Nephron (organoid): ENCODE measurements at regions not wholly inside any gene's neighbourhood (a gene's known extent, or its start where the extent isn't known, plus 50 kb on each side); places are given as distances from the start of the nearest gene placed in this dataset.

Experiments used
- H3K27ac Mint-ChIP-seq, 3 experiments: 2 replicates each; pipeline ENCODE4 v1.8.0; 2020; ENCODE audit warnings: mixed read lengths in 3 of 3, mild to moderate bottlenecking in 2 of 3, moderate library complexity in 1 of 3
- H3K27me3 Mint-ChIP-seq: 2 replicates; pipeline ENCODE4 v1.8.0; 2021; ENCODE audit warnings: low read depth, mild to moderate bottlenecking, moderate library complexity, mixed read lengths
- H3K36me3 Mint-ChIP-seq: 2 replicates; pipeline ENCODE4 v1.8.0; 2020; ENCODE audit warnings: low read depth, mixed read lengths
- H3K4me1 Mint-ChIP-seq: 2 replicates; pipeline ENCODE4 v1.8.0; 2020; ENCODE audit warnings: mixed read lengths
- H3K4me3 Mint-ChIP-seq, 3 experiments: 2 replicates each; pipeline ENCODE4 v1.8.0; 2020; ENCODE audit warnings: mild to moderate bottlenecking in 3 of 3, mixed read lengths in 3 of 3, moderate library complexity in 2 of 3
- H3K9me3 Mint-ChIP-seq: 2 replicates; pipeline ENCODE4 v1.8.0; 2020; ENCODE audit warnings: mixed read lengths
- CTCF ChIP-seq, 3 experiments: fragments of 200-600 bp; sonication (generic); IDR thresholded peaks; one replicate each; pipeline ENCODE4 v1.5.0; 2021; ENCODE audit warnings: antibody characterized with exemption in 3 of 3; ENCODE audit not compliant: unreplicated experiment in 3 of 3

GRCh38 chr15:97561529-97561928, 399.0 kb upstream of the ARRDC4 start:
- Mint-ChIP-seq H3K36me3 (no peaks in the 10 kb centered on the region), H3K27ac (peak overlapping the region in 1 of 3 experiments; percentile 63), H3K4me3 (no peak overlapping the region), H3K27me3 (no peaks in the 10 kb centered on the region), H3K9me3 (peaks cover 4% of the 10 kb centered on the region), H3K4me1 (no peaks in the 10 kb centered on the region)
- no peak for TF ChIP-seq CTCF (IDR thresholded peaks at IDR 0.05; ENCODE audit: unreplicated experiment in 3 of 3)

- Mint-ChIP-seq H3K9me3 (peaks cover 4% of the 10 kb centered on the region), H3K36me3 (no peaks in the 10 kb centered on the region), H3K4me3 (no peak overlapping the region), H3K4me1 (peaks cover 6% of the 10 kb centered on the region), H3K27me3 (no peaks in the 10 kb centered on the region), H3K27ac (no peak overlapping the region)
- TF ChIP-seq CTCF (IDR thresholded peaks at IDR 0.05; ENCODE audit: unreplicated experiment in 3 of 3): no peak
These were observed 397.0 kb upstream of the ARRDC4 start for GRCh38 chr15:97563516-97563915.

GRCh38 chr15:97566961-97567360, 393.5 kb upstream of the ARRDC4 start:
- no peaks in the 10 kb centered on the region for H3K27me3 Mint-ChIP-seq
- TF ChIP-seq CTCF (IDR thresholded peaks at IDR 0.05; ENCODE audit: unreplicated experiment in 3 of 3): no peak
- H3K4me1 Mint-ChIP-seq: peaks cover 6% of the 10 kb centered on the region
- H3K9me3 Mint-ChIP-seq: peaks cover 6% of the 10 kb centered on the region
- H3K36me3 Mint-ChIP-seq: no peaks in the 10 kb centered on the region
- peak overlapping the region in 2 of 3 experiments; percentile 0 to 50 for H3K27ac Mint-ChIP-seq
- no peak overlapping the region for H3K4me3 Mint-ChIP-seq

- TF ChIP-seq CTCF (IDR thresholded peaks at IDR 0.05; ENCODE audit: unreplicated experiment in 3 of 3): no peak
These were observed 393.1 kb upstream of the ARRDC4 start for GRCh38 chr15:97567411-97567810.

GRCh38 chr15:97576929-97577645, 383.4 kb upstream of the ARRDC4 start:
- H3K9me3 Mint-ChIP-seq: peaks cover 9% of the 10 kb centered on the region
- no peak overlapping the region for H3K4me3 Mint-ChIP-seq
- no peak for TF ChIP-seq CTCF (IDR thresholded peaks at IDR 0.05; ENCODE audit: unreplicated experiment in 3 of 3)
- H3K27ac Mint-ChIP-seq: no peak overlapping the region
- no peaks in the 10 kb centered on the region for H3K36me3 Mint-ChIP-seq
- no peaks in the 10 kb centered on the region for H3K4me1 Mint-ChIP-seq
- H3K27me3 Mint-ChIP-seq: peaks cover 3% of the 10 kb centered on the region

More at GRCh38 chr15:97567411-97567810, 393.1 kb upstream of the ARRDC4 start:
- Mint-ChIP-seq H3K9me3 (peaks cover 7% of the 10 kb centered on the region), H3K4me1 (peaks cover 6% of the 10 kb centered on the region), H3K27me3 (no peaks in the 10 kb centered on the region), H3K36me3 (no peaks in the 10 kb centered on the region), H3K27ac (peak overlapping the region in 2 of 3 experiments; percentile 0 to 50), H3K4me3 (no peak overlapping the region)

- no peak overlapping the region for H3K4me3 Mint-ChIP-seq
- no peaks in the 10 kb centered on the region for H3K36me3 Mint-ChIP-seq
- no peak overlapping the region for H3K27ac Mint-ChIP-seq
- H3K4me1 Mint-ChIP-seq: no peaks in the 10 kb centered on the region
- TF ChIP-seq CTCF (IDR thresholded peaks at IDR 0.05; ENCODE audit: unreplicated experiment in 3 of 3): no peak
- H3K9me3 Mint-ChIP-seq: peaks cover 19% of the 10 kb centered on the region
- peaks cover 7% of the 10 kb centered on the region for H3K27me3 Mint-ChIP-seq
These were observed 375.1 kb upstream of the ARRDC4 start for GRCh38 chr15:97585408-97585807.
